Stomach smooth muscle (tissue), 2 donors: ENCODE measurements at regions not wholly inside any gene's neighbourhood (a gene's known extent, or its start where the extent isn't known, plus 50 kb on each side); places are given as distances from the start of the nearest gene placed in this dataset.
"Not testable (repeated sequence)": the region's sequence is repeated elsewhere in the genome, so short reads cannot be mapped to it uniquely, and the experiment has no call there.

ENCODE experiments used
- H3K27ac ChIP-seq: one replicate; pipeline ENCODE4 v1.7.0; 2013; ENCODE audit warnings: mild to moderate bottlenecking, low read length, inconsistent platforms
- H3K27me3 ChIP-seq, 2 donors: one replicate each; pipeline ENCODE4 v1.7.0; 2013; ENCODE audit warnings: low read length in 2 of 2; ENCODE audit not compliant: insufficient read depth in 2 of 2, control insufficient read depth in 1 of 2
- H3K36me3 ChIP-seq, 2 donors: one replicate each; pipeline ENCODE4 v1.7.0; 2013; ENCODE audit warnings: low read length in 2 of 2; ENCODE audit not compliant: control insufficient read depth in 2 of 2, insufficient read depth in 2 of 2
- H3K4me1 ChIP-seq: one replicate; pipeline ENCODE4 v1.7.0; 2013; ENCODE audit warnings: low read length; ENCODE audit not compliant: control insufficient read depth, insufficient read depth
- H3K4me3 ChIP-seq, 2 donors: one replicate each; pipeline ENCODE4 v1.7.0; 2013; ENCODE audit warnings: low read length in 2 of 2
- H3K9ac ChIP-seq, 2 donors: one replicate each; pipeline ENCODE4 v1.7.0; 2013; ENCODE audit warnings: low read length in 2 of 2, mild to moderate bottlenecking in 1 of 2
- H3K9me3 ChIP-seq, 2 donors: one replicate each; pipeline ENCODE4 v1.7.0; 2013; ENCODE audit warnings: low read length in 2 of 2; ENCODE audit not compliant: control insufficient read depth in 2 of 2
- donor health status: healthy.
- donor health status: Pancreatic carcinoma.

GRCh38 chr6:878179-878578 lies 185.2 kb upstream of the EXOC2 start:
- H3K27ac ChIP-seq: no peak overlapping the region
- H3K4me3 ChIP-seq: no peak overlapping the region
- peaks cover 0 to 3% of the 10 kb centered on the region in 2 donors for H3K27me3 ChIP-seq
- H3K4me1 ChIP-seq: no peaks in the 10 kb centered on the region
- no peaks in the 10 kb centered on the region for H3K36me3 ChIP-seq
- no peaks in the 10 kb centered on the region for H3K9me3 ChIP-seq
- no peak overlapping the region for H3K9ac ChIP-seq

DNA sequence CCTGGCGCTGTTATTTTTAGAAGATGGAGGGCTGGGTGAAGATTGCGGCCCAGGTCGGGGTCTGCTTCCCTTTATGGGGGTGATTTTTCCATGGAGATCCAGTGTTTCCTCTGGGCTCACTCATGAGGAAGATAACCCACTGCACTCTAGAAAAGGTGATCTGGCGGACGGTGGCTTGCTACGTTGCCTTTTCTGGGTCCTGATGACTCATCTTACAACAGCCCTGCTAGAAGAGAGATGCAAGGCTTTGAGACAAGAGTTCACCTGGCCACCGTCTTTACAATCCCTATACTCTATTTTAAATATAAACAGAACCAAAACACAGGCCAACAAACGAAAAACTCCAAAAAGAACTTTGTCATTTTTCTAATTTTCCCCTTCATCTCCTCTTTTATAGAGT lies 182.1 kb upstream of the EXOC2 start:
- Histone ChIP-seq H3K27ac (no peak overlapping the region), H3K9me3 (no peaks in the 10 kb centered on the region), H3K9ac (no peak overlapping the region), H3K36me3 (no peaks in the 10 kb centered on the region), H3K4me1 (no peaks in the 10 kb centered on the region), H3K27me3 (peaks cover 0 to 3% of the 10 kb centered on the region in 2 donors), H3K4me3 (no peak overlapping the region)

DNA sequence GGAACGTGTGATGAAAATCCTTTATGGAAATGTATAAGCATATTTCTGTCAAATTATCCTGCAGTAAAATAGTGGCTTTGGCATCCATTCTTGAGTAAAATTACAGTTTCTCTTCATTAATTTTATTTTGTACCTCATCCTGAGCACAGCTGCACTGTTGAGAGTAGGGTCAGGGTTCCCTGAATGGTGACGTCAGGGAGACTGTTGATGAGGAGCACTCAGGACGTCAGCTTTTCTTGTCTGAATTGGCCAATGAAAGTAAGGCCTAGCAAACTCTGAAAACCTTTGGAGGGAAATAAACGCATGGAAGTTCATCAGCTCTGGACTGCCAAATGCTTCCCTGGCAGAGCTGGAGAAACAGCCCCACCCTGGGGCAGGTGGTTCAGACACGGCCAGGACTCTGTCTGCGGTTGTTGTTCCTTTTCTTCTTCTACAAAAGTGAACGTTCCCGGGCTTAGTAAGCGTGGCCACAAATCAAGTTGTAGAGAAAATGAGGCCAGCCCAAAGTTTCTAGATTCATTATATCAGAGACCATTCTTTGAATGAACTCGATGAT lies 179.7 kb upstream of the EXOC2 start:
- Histone ChIP-seq H3K27ac (no peak overlapping the region), H3K4me1 (no peaks in the 10 kb centered on the region), H3K9me3 (no peaks in the 10 kb centered on the region), H3K36me3 (no peaks in the 10 kb centered on the region), H3K9ac (no peak overlapping the region), H3K4me3 (no peak overlapping the region), H3K27me3 (peaks cover 0 to 3% of the 10 kb centered on the region in 2 donors)

GRCh38 chr6:871503-871902 lies 178.6 kb upstream of the EXOC2 start:
- peaks cover 0 to 3% of the 10 kb centered on the region in 2 donors for H3K27me3 ChIP-seq
- H3K4me1 ChIP-seq: no peaks in the 10 kb centered on the region
- H3K4me3 ChIP-seq: no peak overlapping the region
- H3K36me3 ChIP-seq: no peaks in the 10 kb centered on the region
- no peaks in the 10 kb centered on the region for H3K9me3 ChIP-seq
- H3K9ac ChIP-seq: no peak overlapping the region
- H3K27ac ChIP-seq: no peak overlapping the region

GRCh38 chr6:870096-870495 lies 177.2 kb upstream of the EXOC2 start:
- no peak overlapping the region for H3K9ac ChIP-seq
- no peak overlapping the region for H3K27ac ChIP-seq
- H3K36me3 ChIP-seq: no peaks in the 10 kb centered on the region
- no peaks in the 10 kb centered on the region for H3K4me1 ChIP-seq
- no peak overlapping the region for H3K4me3 ChIP-seq
- no peaks in the 10 kb centered on the region for H3K9me3 ChIP-seq
- H3K27me3 ChIP-seq: peaks cover 0 to 3% of the 10 kb centered on the region in 2 donors

DNA sequence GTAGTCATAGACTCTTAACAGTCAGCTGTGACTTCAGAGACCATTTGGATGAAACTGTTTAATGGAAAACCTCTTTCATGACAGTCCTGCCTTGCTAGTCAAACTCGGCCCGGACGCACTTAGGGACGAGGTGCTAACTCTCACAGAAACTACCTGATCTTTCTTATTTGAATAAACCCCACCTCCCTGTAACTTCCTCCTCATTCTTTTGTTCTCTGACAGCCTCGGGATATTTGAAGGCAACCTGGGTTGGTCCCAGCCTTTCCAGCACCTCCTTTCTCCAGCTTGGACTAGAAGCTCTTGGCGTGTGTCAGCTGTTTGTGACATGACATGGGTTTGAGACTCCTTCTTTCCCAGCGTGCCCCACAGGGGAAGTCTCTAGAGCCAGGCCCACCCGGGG lies 175.3 kb upstream of the EXOC2 start:
- H3K4me1 ChIP-seq: no peaks in the 10 kb centered on the region
- H3K9me3 ChIP-seq: no peaks in the 10 kb centered on the region
- no peak overlapping the region for H3K9ac ChIP-seq
- no peaks in the 10 kb centered on the region for H3K36me3 ChIP-seq
- H3K27ac ChIP-seq: no peak overlapping the region
- no peak overlapping the region for H3K4me3 ChIP-seq
- no peaks in the 10 kb centered on the region for H3K27me3 ChIP-seq

GRCh38 chr6:867378-867777 lies 174.4 kb upstream of the EXOC2 start:
- Histone ChIP-seq H3K36me3 (no peaks in the 10 kb centered on the region), H3K4me1 (no peaks in the 10 kb centered on the region), H3K27me3 (no peaks in the 10 kb centered on the region), H3K9me3 (no peaks in the 10 kb centered on the region), H3K27ac (no peak overlapping the region), H3K4me3 (no peak overlapping the region), H3K9ac (no peak overlapping the region)

GRCh38 chr6:866316-866715 lies 173.4 kb upstream of the EXOC2 start:
- H3K9me3 ChIP-seq: no peaks in the 10 kb centered on the region
- no peak overlapping the region for H3K27ac ChIP-seq
- no peaks in the 10 kb centered on the region for H3K27me3 ChIP-seq
- H3K9ac ChIP-seq: no peak overlapping the region
- H3K4me1 ChIP-seq: no peaks in the 10 kb centered on the region
- no peaks in the 10 kb centered on the region for H3K36me3 ChIP-seq
- H3K4me3 ChIP-seq: no peak overlapping the region

DNA sequence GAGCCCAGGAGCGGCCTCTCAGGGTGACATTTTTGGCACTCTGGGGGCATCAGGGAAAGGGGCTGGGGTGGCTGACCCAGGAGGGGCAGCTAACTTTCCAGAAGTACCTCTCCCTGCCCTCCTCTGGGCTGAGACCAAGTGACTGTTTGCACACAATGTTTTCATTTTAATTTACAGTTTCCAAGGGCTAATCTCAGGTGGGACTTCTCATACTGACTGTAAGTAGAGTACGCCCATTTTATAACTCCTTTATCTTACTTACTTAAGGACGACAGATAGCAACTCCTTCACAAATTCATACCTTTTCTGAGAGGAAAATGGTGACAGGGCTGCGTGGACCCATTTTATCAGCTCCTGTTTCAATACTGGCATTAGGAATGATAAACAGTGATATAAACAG lies 172.9 kb upstream of the EXOC2 start:
- Histone ChIP-seq H3K4me3 (no peak overlapping the region), H3K9ac (no peak overlapping the region), H3K4me1 (no peaks in the 10 kb centered on the region), H3K36me3 (no peaks in the 10 kb centered on the region), H3K9me3 (no peaks in the 10 kb centered on the region), H3K27me3 (no peaks in the 10 kb centered on the region), H3K27ac (no peak overlapping the region)

DNA sequence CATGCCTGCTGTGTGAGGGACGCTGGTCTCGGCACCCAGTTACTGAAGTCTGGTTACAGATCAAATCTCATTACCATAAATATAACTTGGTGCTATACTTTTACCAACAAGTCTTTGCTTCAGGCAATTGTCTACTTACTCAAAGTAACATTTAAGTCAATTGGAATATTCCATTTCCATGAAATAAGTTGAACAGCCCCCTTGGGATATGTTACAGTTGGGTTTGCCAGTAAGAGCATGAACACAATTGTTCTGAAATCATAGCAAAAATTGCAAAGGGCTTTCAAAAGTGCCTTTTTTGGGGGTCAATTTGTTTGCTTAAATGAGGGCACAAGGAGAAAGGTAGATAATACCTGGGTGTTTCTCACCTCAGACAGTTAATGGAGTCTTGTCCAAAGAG lies 170.9 kb upstream of the EXOC2 start:
- Histone ChIP-seq H3K4me3 (no peak overlapping the region), H3K9me3 (no peaks in the 10 kb centered on the region), H3K9ac (no peak overlapping the region), H3K27ac (no peak overlapping the region), H3K27me3 (no peaks in the 10 kb centered on the region), H3K36me3 (no peaks in the 10 kb centered on the region), H3K4me1 (no peaks in the 10 kb centered on the region)

- H3K9me3 ChIP-seq, H3K9ac ChIP-seq, H3K36me3 ChIP-seq, H3K4me1 ChIP-seq, H3K27me3 ChIP-seq, H3K27ac ChIP-seq, H3K4me3 ChIP-seq: not testable (repeated sequence)
Measured at GRCh38 chr6:863127-863526, 170.2 kb upstream of the EXOC2 start.
